Parathyroid adenoma (tissue), 2 donors: ENCODE measurements at regions not wholly inside any gene's neighbourhood (a gene's known extent, or its start where the extent isn't known, plus 50 kb on each side); places are given as distances from the start of the nearest gene placed in this dataset.
"Not testable (repeated sequence)": the region's sequence is repeated elsewhere in the genome, so short reads cannot be mapped to it uniquely, and the experiment has no call there.

Experiments
- H2AFZ ChIP-seq: fragments of 300-600 bp; sonication (generic); one replicate; pipeline ENCODE4 v1.7.0; 2017; ENCODE audit warnings: antibody characterized with exemption, mild to moderate bottlenecking
- H3K27ac ChIP-seq: fragments of 300-600 bp; sonication (generic); one replicate; pipeline ENCODE4 v1.7.0; 2017
- H3K27me3 ChIP-seq: fragments of 300-600 bp; sonication (generic); one replicate; pipeline ENCODE4 v1.7.0; 2017; ENCODE audit warnings: low read length; ENCODE audit not compliant: control insufficient read depth, insufficient read depth
- H3K36me3 ChIP-seq: fragments of 300-600 bp; sonication (generic); one replicate; pipeline ENCODE4 v1.7.0; 2017; ENCODE audit warnings: low read length; ENCODE audit not compliant: control insufficient read depth, insufficient read depth
- H3K4me1 ChIP-seq: fragments of 300-600 bp; sonication (generic); one replicate; pipeline ENCODE4 v1.7.0; 2017; ENCODE audit warnings: control low read depth
- H3K4me2 ChIP-seq: fragments of 300-600 bp; sonication (generic); one replicate; pipeline ENCODE4 v1.7.0; 2017; ENCODE audit warnings: low read length
- H3K4me3 ChIP-seq: fragments of 300-600 bp; sonication (generic); one replicate; pipeline ENCODE4 v1.7.0; 2017; ENCODE audit warnings: low read depth, low read length
- H3K79me2 ChIP-seq: fragments of 300-600 bp; sonication (generic); one replicate; pipeline ENCODE4 v1.7.0; 2017; ENCODE audit warnings: control low read depth
- H3K9ac ChIP-seq: fragments of 300-600 bp; sonication (generic); one replicate; pipeline ENCODE4 v1.7.0; 2017; ENCODE audit warnings: mild to moderate bottlenecking
- H3K9me3 ChIP-seq: fragments of 300-600 bp; sonication (generic); one replicate; pipeline ENCODE4 v1.7.0; 2017; ENCODE audit warnings: low read length; ENCODE audit not compliant: control insufficient read depth
- TF ChIP-seq, protein P1 (sequence below): fragments of 300-600 bp; sonication (generic); IDR thresholded peaks from one replicate; pipeline ENCODE4 v1.7.0; 2017; ENCODE audit warnings: antibody characterized with exemption, mild to moderate bottlenecking
- donor health status: primary hyperparathyroidism.

DNA sequence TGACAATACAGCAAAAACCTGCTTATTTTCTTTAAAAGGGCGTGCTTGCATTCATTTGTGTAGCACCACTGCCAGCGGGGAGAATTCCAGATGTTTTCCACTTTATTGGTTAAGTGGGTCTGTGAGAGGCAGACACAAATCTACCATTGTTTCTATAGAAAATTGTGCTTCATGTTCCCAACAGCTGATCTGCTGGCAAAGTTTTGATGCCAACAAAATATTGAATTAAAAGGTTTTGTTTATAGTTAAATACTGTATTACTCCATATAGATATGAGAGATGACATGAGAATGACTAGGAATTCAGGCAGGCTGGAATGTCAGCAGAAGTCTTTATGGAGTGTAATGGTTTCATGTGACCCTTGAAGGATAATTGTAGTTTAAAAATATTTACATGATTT, 182.7 kb downstream of the MC4R start:
- TF ChIP-seq, protein P1, sequence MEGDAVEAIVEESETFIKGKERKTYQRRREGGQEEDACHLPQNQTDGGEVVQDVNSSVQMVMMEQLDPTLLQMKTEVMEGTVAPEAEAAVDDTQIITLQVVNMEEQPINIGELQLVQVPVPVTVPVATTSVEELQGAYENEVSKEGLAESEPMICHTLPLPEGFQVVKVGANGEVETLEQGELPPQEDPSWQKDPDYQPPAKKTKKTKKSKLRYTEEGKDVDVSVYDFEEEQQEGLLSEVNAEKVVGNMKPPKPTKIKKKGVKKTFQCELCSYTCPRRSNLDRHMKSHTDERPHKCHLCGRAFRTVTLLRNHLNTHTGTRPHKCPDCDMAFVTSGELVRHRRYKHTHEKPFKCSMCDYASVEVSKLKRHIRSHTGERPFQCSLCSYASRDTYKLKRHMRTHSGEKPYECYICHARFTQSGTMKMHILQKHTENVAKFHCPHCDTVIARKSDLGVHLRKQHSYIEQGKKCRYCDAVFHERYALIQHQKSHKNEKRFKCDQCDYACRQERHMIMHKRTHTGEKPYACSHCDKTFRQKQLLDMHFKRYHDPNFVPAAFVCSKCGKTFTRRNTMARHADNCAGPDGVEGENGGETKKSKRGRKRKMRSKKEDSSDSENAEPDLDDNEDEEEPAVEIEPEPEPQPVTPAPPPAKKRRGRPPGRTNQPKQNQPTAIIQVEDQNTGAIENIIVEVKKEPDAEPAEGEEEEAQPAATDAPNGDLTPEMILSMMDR = no peak
- H3K79me2 ChIP-seq = no peaks in the 10 kb centered on the region

DNA sequence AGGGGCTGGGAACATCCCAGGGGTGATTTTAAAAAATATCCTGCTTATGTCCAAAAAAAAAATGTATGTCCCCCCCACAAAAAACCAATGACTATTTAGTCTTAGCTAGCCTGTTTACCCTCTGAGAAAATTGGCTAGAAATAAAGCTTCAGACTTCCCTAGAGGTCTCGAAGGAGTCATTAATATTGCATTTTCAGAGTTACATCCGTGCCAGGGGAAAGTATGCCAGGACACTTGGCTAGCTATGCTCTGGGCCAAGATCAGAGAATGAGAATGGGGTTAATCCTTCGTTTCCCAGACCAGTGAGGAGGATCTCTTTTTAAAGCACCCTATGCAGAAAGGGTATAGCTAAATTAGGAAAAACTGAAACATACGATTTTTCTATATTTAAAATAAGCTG, 183.6 kb downstream of the MC4R start:
- H3K4me1 ChIP-seq = no peaks in the 10 kb centered on the region
- no peaks in the 10 kb centered on the region for H3K27me3 ChIP-seq
- no peak overlapping the region for H3K27ac ChIP-seq
- H3K4me3 ChIP-seq = no peak overlapping the region
- H3K36me3 ChIP-seq = no peaks in the 10 kb centered on the region
- H2AFZ ChIP-seq = no peak overlapping the region
- H3K9me3 ChIP-seq = no peaks in the 10 kb centered on the region
- H3K9ac ChIP-seq = no peak overlapping the region
- no peak overlapping the region for H3K4me2 ChIP-seq
- TF ChIP-seq, protein P1 = no peak
- H3K79me2 ChIP-seq = no peaks in the 10 kb centered on the region

More for the DNA sequence above, 182.7 kb downstream of the MC4R start:
- Histone ChIP-seq H3K9ac (no peak overlapping the region), H3K36me3 (no peaks in the 10 kb centered on the region), H3K4me1 (no peaks in the 10 kb centered on the region), H3K27ac (no peak overlapping the region), H3K9me3 (no peaks in the 10 kb centered on the region), H3K4me2 (no peak overlapping the region), H3K4me3 (no peak overlapping the region), H2AFZ (no peak overlapping the region), H3K27me3 (no peaks in the 10 kb centered on the region)

DNA sequence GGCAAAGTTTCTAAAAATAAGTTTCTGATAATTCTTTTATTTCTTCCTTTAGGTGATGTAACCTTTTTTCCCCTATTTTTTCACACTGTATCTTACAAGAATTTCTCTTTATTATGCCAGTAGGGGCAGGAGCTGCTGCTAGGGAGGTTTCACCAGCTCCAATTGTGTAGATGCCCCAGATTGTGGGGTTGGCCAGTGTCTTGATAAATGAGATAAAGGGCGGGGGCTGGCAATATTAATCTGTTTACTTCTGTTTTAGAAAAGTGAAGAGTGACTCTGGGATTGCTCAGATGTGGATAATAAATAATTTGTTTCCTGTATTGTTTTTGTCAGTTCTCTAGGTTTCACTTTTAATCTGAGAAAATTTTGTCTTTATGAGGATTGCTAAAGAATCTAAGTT, 190.4 kb downstream of the MC4R start:
- Histone ChIP-seq H3K27ac (no peak overlapping the region), H3K79me2 (no peaks in the 10 kb centered on the region), H3K4me1 (no peaks in the 10 kb centered on the region), H3K27me3 (no peaks in the 10 kb centered on the region), H3K9ac (no peak overlapping the region), H3K4me3 (no peak overlapping the region), H2AFZ (no peak overlapping the region), H3K4me2 (no peak overlapping the region), H3K36me3 (no peaks in the 10 kb centered on the region), H3K9me3 (no peaks in the 10 kb centered on the region)
- TF ChIP-seq, protein P1 = no peak

DNA sequence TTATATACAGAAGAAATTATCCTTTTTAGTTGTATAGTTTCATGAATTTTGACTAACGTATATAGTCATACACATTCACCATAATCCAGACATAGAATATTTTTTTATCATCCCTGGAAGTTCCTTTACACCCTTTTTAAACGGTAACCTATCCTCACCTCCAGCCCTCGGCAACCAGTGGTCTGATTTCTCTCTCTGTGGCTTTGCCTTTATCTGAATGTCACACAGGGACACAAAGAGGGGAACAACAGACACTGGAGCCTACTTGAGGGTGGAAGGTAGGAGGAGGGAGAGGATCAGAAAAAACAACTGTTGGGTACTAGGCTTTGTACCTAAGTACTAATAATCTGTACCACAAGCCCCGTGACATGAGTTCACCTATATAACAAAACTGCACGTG, 191.9 kb downstream of the MC4R start:
- H3K9ac ChIP-seq = no peak overlapping the region
- no peak overlapping the region for H3K27ac ChIP-seq
- no peaks in the 10 kb centered on the region for H3K4me1 ChIP-seq
- TF ChIP-seq, protein P1 = no peak
- H3K9me3 ChIP-seq = no peaks in the 10 kb centered on the region
- H3K4me3 ChIP-seq = no peak overlapping the region
- no peak overlapping the region for H2AFZ ChIP-seq
- H3K4me2 ChIP-seq = no peak overlapping the region
- no peaks in the 10 kb centered on the region for H3K27me3 ChIP-seq
- no peaks in the 10 kb centered on the region for H3K36me3 ChIP-seq
- H3K79me2 ChIP-seq = no peaks in the 10 kb centered on the region

DNA sequence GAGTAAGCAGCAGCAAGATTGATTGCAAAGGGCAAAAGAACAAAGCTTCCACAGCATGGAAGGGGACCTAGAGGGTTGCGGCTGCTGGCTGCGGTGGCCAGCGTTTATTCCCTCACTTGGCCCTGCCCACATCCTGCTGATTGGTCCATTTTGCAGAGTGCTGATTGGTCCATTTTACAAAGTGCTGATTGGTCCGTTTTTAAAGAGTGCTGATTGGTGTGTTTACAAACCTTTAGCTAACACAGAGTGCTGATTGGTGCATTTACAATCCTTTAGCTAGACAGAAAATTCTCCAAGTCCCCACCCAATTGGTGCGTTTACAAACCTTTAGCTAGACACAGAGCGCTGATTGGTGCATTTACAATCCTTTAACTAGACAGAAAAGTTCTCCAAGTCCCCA, 194.4 kb downstream of the MC4R start:
- not testable (repeated sequence) for H3K27me3 ChIP-seq, H3K9me3 ChIP-seq, H3K27ac ChIP-seq, H3K79me2 ChIP-seq, H3K4me2 ChIP-seq, H3K36me3 ChIP-seq, H2AFZ ChIP-seq, H3K9ac ChIP-seq, H3K4me1 ChIP-seq, H3K4me3 ChIP-seq
